AG09309 (cell line): ENCODE measurements at regions not wholly inside any gene's neighbourhood (a gene's known extent, or its start where the extent isn't known, plus 50 kb on each side); places are given as distances from the start of the nearest gene placed in this dataset.

Experiments used
- DNase-seq: peaks from one replicate; pipeline ENCODE4 v3.0.0-alpha.2; 2010; ENCODE audit warnings: low read depth
- H3K4me3 ChIP-seq: 2 replicates; pipeline ENCODE4 v1.5.1; 2011; ENCODE audit warnings: mild to moderate bottlenecking, low read depth, low read length, moderate library complexity; ENCODE audit not compliant: control insufficient read depth
- TF ChIP-seq, protein P1 (sequence below): IDR thresholded peaks from 2 replicates; pipeline ENCODE4 v1.5.1; 2011; ENCODE audit warnings: mild to moderate bottlenecking, low read depth, low read length, inconsistent platforms; ENCODE audit not compliant: insufficient read depth, control insufficient read depth; ENCODE audit errors: missing control alignments

DNA sequence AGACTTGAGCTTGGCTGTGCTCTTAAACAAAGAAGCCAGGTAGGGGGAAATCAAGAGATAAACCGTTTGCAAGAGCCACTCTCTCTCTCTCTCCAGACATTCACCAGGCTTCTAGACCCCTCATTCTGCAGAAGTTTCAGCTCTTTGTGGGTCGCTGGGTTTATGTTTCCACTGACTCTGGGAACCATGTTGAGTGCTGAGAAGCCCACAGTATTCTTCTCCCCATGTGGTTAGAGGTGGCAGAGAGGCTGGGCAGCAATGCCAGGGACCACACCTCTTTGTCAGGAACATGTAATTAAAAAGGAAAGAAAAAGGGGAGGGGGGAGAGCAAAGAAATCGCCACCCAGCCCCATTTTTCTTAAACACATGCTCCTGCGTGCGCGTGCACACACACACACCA lies 154.8 kb upstream of the SOX9 start:
- DNase-seq, result no peak
- TF ChIP-seq, protein P1, sequence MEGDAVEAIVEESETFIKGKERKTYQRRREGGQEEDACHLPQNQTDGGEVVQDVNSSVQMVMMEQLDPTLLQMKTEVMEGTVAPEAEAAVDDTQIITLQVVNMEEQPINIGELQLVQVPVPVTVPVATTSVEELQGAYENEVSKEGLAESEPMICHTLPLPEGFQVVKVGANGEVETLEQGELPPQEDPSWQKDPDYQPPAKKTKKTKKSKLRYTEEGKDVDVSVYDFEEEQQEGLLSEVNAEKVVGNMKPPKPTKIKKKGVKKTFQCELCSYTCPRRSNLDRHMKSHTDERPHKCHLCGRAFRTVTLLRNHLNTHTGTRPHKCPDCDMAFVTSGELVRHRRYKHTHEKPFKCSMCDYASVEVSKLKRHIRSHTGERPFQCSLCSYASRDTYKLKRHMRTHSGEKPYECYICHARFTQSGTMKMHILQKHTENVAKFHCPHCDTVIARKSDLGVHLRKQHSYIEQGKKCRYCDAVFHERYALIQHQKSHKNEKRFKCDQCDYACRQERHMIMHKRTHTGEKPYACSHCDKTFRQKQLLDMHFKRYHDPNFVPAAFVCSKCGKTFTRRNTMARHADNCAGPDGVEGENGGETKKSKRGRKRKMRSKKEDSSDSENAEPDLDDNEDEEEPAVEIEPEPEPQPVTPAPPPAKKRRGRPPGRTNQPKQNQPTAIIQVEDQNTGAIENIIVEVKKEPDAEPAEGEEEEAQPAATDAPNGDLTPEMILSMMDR, result no peak
- H3K4me3 ChIP-seq, result no peak overlapping the region

DNA sequence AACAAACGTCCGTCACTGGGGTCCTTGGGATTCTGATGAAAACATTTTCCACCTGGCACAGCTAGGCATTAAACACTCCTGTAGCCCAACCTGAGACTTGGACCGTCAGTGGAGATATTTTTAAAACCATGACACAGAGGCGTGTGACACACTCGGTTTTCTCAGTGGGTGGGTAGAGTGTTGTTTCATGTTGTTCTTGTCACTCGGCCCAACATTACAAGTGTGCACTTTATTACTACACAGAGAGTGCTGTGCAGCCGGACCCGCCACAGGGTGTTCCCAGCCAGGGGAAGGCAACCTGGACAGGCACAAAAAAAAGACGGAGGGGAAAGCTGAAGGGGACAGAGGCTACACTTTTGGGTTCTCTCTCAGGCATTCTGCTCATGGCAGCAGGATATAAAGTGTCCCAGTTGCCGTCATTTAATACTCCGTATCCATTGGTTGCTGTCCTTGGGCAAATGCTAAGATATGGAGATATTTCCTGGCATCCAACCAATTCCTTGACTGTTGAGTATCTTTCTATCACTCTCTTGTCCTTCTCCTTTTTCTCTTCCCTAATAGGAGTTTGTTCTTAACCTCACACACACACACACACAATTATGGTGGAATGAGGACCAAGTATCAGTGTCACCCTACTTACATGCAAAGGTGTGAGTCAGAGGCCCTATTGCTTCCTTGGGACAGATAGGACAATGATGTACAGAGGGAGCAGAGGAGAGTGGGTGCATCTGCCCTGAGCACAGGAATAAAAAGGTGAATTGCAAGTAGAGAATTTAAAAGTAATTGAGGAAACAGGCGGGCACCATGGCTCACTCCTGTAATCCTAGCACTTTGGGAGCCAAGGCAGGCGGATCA lies 154.1 kb upstream of the SOX9 start:
- DNase-seq, result no peak
- TF ChIP-seq, protein P1, result no peak
- no peak overlapping the region for H3K4me3 ChIP-seq

DNA sequence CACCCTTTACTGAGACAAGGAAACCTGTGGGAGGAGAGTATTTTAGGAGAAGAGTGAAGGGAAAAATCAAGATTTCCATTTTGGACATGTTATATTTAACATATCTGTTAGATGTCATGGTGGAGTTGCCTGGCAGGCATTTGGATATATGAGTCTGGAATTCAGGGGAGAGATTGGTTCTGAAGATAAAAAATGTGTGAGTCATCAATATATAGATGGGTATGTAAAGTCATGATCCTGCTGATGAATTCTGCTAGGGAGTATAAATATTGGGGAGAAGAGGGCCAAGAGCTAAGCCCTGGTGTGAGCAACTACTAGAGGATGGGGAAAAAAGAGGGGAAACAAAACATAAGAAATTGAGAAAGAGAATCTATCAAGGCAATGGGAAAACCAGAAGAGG lies 151.3 kb upstream of the SOX9 start:
- TF ChIP-seq, protein P1, result no peak
- no peak for DNase-seq
- H3K4me3 ChIP-seq, result no peak overlapping the region

DNA sequence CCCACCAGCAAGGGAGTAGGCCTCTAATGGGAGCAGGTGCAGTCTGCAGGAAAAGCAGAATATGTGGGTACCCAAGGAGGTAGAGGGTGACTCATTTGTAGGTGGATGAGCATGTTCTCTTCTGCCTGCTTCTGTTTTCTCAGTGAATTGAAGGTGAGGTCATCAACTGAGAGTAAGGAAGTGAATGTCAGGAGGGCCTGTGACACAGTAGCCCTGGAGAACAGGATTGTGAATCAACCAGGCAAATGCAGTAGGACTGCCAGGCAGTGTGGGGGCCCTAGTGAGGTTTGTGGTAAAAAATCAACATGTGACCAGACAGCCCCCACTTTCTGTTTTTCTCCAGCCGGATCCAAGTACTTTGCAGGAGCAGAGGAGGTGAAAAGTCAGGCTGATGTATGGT lies 150.5 kb upstream of the SOX9 start:
- H3K4me3 ChIP-seq, result no peak overlapping the region
- TF ChIP-seq, protein P1, result no peak
- DNase-seq, result no peak

DNA sequence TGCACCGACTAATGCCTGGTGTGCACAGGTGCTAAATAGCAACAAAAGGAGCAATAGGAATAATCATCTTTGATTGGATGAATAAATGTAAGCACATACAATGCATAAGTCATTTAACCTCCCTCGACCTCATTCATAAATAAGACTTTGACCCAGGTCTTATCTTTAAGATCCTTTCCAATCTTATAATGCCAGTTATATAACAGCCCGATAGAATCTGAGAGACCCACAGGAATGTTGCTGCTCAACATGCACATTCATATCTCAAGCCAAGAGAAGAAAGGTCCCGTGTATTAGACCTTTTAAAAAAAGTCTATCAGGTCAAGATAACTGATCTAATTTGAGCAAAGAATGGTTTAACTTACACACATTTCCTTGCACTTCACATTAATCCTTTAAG lies 146.8 kb upstream of the SOX9 start:
- no peak overlapping the region for H3K4me3 ChIP-seq
- TF ChIP-seq, protein P1, result no peak
- DNase-seq, result no peak

DNA sequence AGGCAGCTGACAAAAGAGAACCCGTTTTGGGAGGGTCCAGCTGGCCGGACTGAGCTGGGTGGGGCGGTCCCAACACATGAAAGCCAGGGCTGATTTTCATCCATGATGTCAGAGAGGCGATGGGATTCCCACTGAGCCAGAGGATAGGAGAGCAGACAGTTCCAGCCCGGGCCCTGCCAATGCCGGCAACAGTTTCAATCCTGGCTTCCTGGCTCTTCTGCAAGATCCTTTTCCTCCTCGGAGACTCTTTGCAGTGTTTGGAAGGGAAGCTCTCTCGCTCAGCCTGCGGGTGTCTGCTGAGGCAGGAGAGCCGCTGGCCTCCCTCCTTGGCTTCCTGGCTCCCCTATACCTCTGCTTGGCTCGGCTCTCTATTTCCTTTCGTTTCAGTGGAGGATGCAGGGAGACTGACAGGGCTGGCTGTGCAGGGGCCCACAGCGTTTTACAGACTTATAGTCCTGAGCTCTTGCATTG lies 145.5 kb upstream of the SOX9 start:
- TF ChIP-seq, protein P1, result no peak
- no peak for DNase-seq
- peak overlapping the region; percentile 46 for H3K4me3 ChIP-seq
